ENCODE measurements at regions not wholly inside any gene's neighbourhood (a gene's known extent, or its start where the extent isn't known, plus 50 kb on each side); places are given as distances from the start of the nearest gene placed in this dataset.
A peak's percentile ranks its signal among the peaks of the same experiment; 100 is the strongest.

DNA sequence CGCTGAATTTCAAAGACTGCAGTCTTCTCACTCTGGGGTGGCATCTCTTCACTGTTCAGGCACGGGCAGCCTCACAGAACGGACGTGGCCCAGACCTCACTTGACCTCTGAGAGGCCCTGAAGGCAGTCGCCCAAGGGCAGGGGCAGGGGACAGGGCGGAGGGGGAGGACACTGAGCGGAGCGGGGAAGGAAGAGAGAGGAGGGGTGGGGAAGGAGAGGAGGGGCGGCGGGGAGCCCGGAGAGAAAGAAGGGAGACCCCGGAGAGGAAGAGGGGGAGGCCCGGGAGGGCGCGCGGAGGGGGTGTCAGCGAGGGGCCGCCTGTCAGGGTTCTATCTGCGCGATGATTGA lies 58.7 kb upstream of the COMTD1 start:
- peak overlapping the region; percentile 85 to 93 for H3K27ac ChIP-seq (ENCODE audit: low read depth in 2 of 2, low read length in 2 of 2)
- H3K27me3 ChIP-seq (ENCODE audit: control insufficient read depth, insufficient read depth, low read length) = peaks cover 2% of the 10 kb centered on the region
- H3K4me1 ChIP-seq (ENCODE audit: control insufficient read depth in 2 of 3, insufficient read depth in 2 of 3, low read depth in 1 of 3, low read length in 3 of 3) = peaks cover 2 to 8% (median 4%) of the 10 kb centered on the region in 3 donors
- TF ChIP-seq, protein P1, sequence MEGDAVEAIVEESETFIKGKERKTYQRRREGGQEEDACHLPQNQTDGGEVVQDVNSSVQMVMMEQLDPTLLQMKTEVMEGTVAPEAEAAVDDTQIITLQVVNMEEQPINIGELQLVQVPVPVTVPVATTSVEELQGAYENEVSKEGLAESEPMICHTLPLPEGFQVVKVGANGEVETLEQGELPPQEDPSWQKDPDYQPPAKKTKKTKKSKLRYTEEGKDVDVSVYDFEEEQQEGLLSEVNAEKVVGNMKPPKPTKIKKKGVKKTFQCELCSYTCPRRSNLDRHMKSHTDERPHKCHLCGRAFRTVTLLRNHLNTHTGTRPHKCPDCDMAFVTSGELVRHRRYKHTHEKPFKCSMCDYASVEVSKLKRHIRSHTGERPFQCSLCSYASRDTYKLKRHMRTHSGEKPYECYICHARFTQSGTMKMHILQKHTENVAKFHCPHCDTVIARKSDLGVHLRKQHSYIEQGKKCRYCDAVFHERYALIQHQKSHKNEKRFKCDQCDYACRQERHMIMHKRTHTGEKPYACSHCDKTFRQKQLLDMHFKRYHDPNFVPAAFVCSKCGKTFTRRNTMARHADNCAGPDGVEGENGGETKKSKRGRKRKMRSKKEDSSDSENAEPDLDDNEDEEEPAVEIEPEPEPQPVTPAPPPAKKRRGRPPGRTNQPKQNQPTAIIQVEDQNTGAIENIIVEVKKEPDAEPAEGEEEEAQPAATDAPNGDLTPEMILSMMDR (IDR thresholded peaks at IDR 0.05; ENCODE audit: borderline replicate concordance, extremely low read depth, insufficient read depth) = no peak
- no peaks in the 10 kb centered on the region for H3K9me3 ChIP-seq (ENCODE audit: control insufficient read depth in 2 of 3, insufficient read depth in 1 of 3, low read length in 3 of 3)
- peak overlapping the region in 1 of 3 donors; percentile 67 for H3K9ac ChIP-seq (ENCODE audit: low read length in 3 of 3)
- peak overlapping the region; percentile 37 to 61 (median 57) for H3K4me3 ChIP-seq (ENCODE audit: low read length in 3 of 3)
- intact Hi-C loops (cut with DNase I) = no loop called here
- FAIRE-seq (no peak), DNase-seq (peak in 1 of 5 donors; percentile 84)
- no peaks in the 10 kb centered on the region for H3K36me3 ChIP-seq (ENCODE audit: control insufficient read depth in 2 of 3, insufficient read depth in 3 of 3, low read length in 3 of 3)

DNA sequence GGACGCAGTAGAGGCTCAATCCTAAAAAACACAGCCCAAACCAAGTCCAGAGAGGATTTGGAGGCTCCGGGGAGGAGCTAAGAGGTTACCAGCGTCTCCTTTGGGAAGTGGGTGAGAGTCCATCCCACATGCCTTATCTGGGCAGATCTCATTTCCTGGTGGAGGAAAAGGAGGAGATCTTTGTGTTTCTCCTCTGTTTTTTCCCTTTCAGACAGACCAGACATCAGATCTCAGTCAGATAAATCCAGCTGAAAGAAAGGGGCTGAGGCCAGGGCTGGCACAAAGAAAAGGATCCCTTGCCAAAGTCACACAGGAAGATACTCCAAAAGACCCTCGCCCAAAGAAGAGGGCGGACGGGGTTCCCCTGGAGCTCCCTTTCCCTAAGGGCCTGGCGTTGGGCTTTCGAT lies 58.3 kb upstream of the COMTD1 start:
- Histone ChIP-seq H3K36me3 (ENCODE audit: control insufficient read depth in 2 of 3, insufficient read depth in 3 of 3, low read length in 3 of 3) (no peaks in the 10 kb centered on the region), H3K9me3 (ENCODE audit: control insufficient read depth in 2 of 3, insufficient read depth in 1 of 3, low read length in 3 of 3) (no peaks in the 10 kb centered on the region), H3K9ac (ENCODE audit: low read length in 3 of 3) (peak overlapping the region in 1 of 3 donors; percentile 67), H3K4me1 (ENCODE audit: control insufficient read depth in 2 of 3, insufficient read depth in 2 of 3, low read depth in 1 of 3, low read length in 3 of 3) (peaks cover 2 to 8% (median 4%) of the 10 kb centered on the region in 3 donors), H3K27me3 (ENCODE audit: control insufficient read depth, insufficient read depth, low read length) (peaks cover 2% of the 10 kb centered on the region), H3K4me3 (ENCODE audit: low read length in 3 of 3) (peak overlapping the region in 1 of 3 donors; percentile 61), H3K27ac (ENCODE audit: low read depth in 2 of 2, low read length in 2 of 2) (peak overlapping the region; percentile 85 to 93)
- TF ChIP-seq, protein P1 (IDR thresholded peaks at IDR 0.05; ENCODE audit: borderline replicate concordance, extremely low read depth, insufficient read depth) = no peak
- DNase-seq = peak in 2 of 5 donors; percentile 40 to 47
- FAIRE-seq = no peak
- intact Hi-C loops (cut with DNase I) = no loop called here

DNA sequence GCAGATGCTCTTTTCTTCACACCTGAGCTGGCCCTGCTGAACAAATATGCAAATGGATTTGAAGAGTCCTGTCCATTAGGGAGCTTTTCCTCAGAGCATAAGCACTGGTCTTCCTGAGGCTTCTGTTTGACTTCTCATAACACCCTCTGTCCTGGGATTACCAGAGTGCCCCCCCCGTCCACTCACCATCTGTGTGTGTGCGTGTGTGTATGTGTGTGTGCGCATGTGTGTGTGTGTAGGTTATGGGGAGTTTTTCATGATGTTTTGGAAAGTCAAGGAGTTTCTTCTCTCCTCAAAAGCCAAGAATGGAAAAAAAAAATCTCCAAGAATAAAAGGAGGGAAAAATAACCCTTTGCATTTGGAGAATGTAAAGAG lies 57.7 kb upstream of the COMTD1 start:
- Histone ChIP-seq H3K4me3 (ENCODE audit: low read length in 3 of 3) (no peak overlapping the region), H3K36me3 (ENCODE audit: control insufficient read depth in 2 of 3, insufficient read depth in 3 of 3, low read length in 3 of 3) (no peaks in the 10 kb centered on the region), H3K9me3 (ENCODE audit: control insufficient read depth in 2 of 3, insufficient read depth in 1 of 3, low read length in 3 of 3) (no peaks in the 10 kb centered on the region), H3K9ac (ENCODE audit: low read length in 3 of 3) (no peak overlapping the region), H3K4me1 (ENCODE audit: control insufficient read depth in 2 of 3, insufficient read depth in 2 of 3, low read depth in 1 of 3, low read length in 3 of 3) (peaks cover 2 to 8% (median 4%) of the 10 kb centered on the region in 3 donors), H3K27me3 (ENCODE audit: control insufficient read depth, insufficient read depth, low read length) (peaks cover 2% of the 10 kb centered on the region), H3K27ac (ENCODE audit: low read depth in 2 of 2, low read length in 2 of 2) (peak overlapping the region in 1 of 2 donors; percentile 20)
- no peak for FAIRE-seq
- intact Hi-C loops (cut with DNase I) = no loop called here
- TF ChIP-seq, protein P1 (IDR thresholded peaks at IDR 0.05; ENCODE audit: borderline replicate concordance, extremely low read depth, insufficient read depth) = no peak
- DNase-seq = peak in 1 of 5 donors; percentile 25

Measured in kidney (tissue), 13 donors.